ENCODE measurements at regions not wholly inside any gene's neighbourhood (a gene's known extent, or its start where the extent isn't known, plus 50 kb on each side); places are given as distances from the start of the nearest gene placed in this dataset.
A peak's percentile ranks its signal among the peaks of the same experiment; 100 is the strongest.

GRCh38 chr2:66794551-66794950, 359.6 kb downstream of the MEIS1 start:
- no peak for DNase-seq (ENCODE audit: low read depth)

GRCh38 chr2:66802877-66803276, 368.0 kb downstream of the MEIS1 start:
- DNase-seq (ENCODE audit: low read depth), result no peak

DNA sequence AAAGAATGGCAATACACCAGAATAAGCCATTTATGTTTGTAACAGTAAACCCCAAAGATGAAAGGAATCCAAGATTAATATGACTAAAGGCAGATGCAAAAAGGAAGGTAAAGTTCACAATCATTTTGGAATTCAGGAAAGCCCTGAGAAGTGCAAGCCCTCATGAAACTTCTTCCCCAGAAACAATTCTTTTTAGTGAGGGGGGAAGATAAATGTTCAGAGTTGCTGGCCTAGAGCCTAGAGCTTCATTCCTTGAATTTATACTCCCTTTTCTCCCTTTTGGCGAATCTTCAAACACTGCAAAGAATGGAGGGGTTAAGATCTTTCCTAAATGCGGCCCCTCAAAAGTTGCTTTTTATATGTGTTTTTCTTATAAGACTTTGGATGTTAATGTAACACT, 368.8 kb downstream of the MEIS1 start:
- DNase-seq (ENCODE audit: low read depth), result peak; percentile 77

- DNase-seq (ENCODE audit: low read depth), result no peak
Observed at GRCh38 chr2:66805016-66805865, 370.3 kb downstream of the MEIS1 start.

DNA sequence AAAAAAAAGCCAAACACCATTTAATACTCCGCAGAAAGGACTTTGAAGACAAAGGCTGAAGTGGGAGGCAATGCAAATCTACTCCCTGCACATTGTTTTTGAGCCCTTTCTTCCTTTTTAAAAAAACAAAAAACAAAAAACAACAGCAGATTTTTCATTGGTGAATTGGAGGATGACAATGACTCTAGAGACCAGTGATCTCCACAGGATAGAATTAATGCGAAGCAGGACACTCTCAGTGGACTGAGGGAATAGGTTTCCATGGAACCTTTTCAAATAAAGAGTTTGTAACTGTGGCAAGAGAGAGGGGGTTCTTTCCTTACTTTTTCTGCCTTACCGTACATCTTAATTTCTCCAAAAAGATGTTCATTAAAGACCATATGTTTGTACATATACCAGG, 371.0 kb downstream of the MEIS1 start:
- no peak for DNase-seq (ENCODE audit: low read depth)

- peak; percentile 61 for DNase-seq (ENCODE audit: low read depth)
Observed at GRCh38 chr2:66813525-66813924, 378.6 kb downstream of the MEIS1 start.

GRCh38 chr2:66813976-66814375, 379.1 kb downstream of the MEIS1 start:
- DNase-seq (ENCODE audit: low read depth), result peak; percentile 71

DNA sequence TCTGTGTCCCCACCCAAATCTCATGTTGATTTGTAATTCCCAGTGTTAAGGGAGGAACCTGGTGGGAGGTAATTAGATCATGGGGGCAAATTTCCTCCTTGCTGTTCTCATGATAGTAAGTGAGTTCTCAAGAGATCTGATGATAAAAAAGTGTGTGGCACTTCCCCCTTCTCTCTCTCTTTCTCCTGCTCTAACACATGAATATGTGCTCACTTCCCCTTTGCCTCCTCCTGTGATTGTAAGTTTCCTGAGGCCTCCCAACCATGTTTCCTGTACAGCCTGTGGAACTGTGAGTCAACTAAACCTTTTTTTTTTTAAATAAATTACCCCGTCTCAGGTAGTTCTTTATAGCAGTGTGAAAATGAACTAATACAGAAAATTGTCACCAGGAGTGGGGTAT, 380.0 kb downstream of the MEIS1 start:
- no peak for DNase-seq (ENCODE audit: low read depth)

- DNase-seq (ENCODE audit: low read depth), result no peak
Observed at GRCh38 chr2:66815886-66816285, 381.0 kb downstream of the MEIS1 start.

DNA sequence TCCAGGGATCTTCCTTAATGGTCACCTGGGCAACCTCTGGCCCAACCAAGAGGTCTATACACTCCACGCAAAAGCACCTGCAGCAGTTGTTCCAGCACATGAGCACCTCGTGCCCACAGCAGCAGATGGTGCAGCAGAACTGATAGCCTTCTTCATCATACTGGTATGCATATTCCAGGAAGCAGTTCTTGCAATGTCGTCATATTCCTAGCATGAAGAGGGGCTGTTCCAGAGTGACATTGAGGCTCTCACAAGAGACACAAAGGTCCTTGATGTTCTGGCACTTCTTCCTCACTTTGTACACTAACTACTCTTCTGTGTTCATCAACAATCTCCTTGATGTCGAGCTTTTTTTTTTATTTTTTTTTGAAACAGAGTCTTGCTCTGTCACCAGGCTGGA, 386.2 kb downstream of the MEIS1 start:
- DNase-seq (ENCODE audit: low read depth), result no peak

- DNase-seq (ENCODE audit: low read depth), result no peak
Observed at GRCh38 chr2:66822186-66822585, 387.3 kb downstream of the MEIS1 start.

GRCh38 chr2:66824926-66825325, 390.0 kb downstream of the MEIS1 start:
- DNase-seq (ENCODE audit: low read depth), result no peak

DNA sequence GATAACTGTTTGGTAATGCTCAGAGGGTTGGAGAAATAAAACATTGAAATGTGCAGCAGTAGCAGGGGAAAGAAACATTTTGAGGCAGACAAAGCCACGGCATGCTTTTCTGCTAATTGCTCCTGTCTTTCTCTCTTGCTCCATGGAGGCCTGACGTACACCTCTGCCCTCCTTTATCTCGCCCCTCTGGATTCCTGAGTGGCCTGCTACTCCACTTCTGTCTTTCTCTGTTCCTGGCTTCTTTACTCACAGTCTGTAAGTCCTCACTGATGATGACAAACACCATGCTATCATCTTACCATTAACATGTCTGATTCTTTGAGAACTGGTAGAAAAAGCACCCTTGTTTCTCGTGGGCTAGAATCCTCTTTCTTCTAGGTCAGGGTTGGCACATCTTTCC, 392.9 kb downstream of the MEIS1 start:
- no peak for DNase-seq (ENCODE audit: low read depth)

GRCh38 chr2:66828876-66829275, 394.0 kb downstream of the MEIS1 start:
- no peak for DNase-seq (ENCODE audit: low read depth)

DNA sequence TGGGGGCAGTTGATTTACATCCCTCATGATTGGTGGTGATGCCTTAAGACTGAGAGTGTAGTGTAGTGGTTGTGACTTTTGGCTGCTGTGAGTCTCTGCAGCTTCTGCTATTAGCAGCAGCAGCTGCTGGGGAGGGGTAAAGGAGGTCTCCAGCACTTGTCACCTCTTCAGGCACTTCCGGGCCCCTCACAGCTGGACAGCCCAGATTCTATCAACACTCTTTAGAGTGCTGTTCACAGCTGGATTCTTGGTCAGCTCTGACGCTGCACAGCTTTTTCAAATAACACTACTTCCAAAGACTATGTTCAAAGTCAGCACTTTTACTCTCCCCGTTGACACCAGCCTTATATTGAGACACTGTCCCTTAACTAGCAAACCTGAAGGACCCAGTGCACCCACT, 396.0 kb downstream of the MEIS1 start:
- no peak for DNase-seq (ENCODE audit: low read depth)

- DNase-seq (ENCODE audit: low read depth), result peak; percentile 59
Observed at GRCh38 chr2:66832646-66833435, 397.9 kb downstream of the MEIS1 start.

DNA sequence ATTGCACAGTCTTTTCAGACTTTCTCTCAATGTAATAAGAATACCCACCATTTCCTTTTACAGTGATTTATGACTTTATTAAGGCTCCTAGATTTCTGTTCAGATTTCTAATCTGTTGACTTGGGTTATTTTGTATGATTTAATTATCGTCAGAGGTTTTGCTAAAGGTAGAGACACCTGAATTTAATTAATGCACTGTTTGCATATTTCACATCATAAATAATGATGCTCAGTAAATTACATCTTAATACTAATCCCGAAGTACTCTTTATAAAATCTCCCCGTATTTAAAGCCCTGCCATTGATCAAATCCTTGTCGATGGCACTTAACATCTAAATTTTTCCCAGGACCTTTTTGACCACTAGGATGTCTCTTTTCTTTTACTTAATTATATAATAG, 399.9 kb downstream of the MEIS1 start:
- no peak for DNase-seq (ENCODE audit: low read depth)

DNA sequence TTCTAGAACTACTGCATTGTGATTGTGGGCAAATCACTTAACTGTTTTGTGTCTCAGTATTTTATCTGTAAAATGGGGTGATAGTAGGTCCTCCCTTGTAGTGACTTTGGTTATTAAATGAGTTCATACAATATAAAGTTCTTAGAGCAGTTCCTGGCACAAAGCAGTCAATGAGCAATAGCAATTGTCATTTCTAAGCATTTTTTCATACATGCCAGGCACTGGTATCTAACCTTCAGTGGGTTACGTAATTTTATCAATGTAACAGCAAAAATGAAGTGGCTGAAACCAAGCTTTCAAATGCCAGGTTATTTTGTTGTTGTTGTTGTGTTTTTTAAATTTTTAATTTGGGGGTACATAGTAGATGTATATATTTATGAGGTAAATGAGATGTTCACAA, 401.9 kb downstream of the MEIS1 start:
- peak; percentile 31 for DNase-seq (ENCODE audit: low read depth)

GRCh38 chr2:66839551-66840320, 404.8 kb downstream of the MEIS1 start:
- DNase-seq (ENCODE audit: low read depth), result peak; percentile 100

DNA sequence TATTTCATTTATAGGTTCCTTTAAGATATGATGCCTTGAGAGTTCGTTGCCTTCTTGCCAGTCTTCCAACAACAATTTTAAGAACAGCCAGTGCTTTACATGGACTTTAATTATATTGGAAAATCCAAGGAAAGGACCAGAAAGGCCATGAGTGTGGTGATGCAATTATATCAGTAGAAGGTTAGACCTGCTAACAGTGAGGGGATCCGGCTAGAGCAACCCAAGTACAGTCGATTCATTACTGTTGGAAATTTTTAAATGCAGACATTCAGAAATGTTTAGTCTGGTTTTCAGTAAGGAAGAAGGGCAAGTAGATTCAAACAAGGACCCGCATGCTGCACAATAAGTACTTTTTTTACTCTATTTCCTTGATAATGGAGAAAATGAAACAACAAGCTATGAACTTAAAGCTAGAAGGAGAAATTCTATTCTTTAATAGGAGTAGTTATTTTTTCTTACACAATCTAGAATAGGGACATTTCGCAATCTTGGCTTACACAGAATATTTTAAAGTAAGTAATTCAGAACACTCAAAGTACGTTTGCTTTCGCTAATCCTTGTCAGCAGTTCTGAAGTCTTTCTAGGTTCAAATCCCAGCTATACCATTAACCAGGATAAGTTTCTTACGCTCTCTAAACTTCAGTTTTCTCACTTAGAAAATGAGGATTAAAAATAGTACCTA, 405.5 kb downstream of the MEIS1 start:
- DNase-seq (ENCODE audit: low read depth), result peak; percentile 69

DNA sequence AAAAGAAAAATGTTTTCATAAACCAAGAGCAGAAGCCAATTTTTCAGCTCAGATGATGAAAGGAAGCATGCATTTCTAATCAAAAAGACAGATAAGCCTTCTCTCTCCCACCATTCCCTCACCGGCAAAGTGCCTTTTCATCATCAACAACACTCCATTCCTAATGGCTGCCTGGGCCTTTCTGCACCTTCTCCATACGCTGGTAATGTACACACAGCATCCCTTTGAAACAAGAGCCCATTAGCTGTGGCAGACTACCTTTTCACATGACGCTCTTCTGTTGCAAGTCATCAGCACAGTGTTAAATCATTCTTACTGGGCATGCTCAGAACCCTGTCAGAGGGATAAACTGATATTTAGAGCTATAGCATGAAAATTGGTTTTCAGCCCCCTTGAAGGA, 408.9 kb downstream of the MEIS1 start:
- no peak for DNase-seq (ENCODE audit: low read depth)

DNA sequence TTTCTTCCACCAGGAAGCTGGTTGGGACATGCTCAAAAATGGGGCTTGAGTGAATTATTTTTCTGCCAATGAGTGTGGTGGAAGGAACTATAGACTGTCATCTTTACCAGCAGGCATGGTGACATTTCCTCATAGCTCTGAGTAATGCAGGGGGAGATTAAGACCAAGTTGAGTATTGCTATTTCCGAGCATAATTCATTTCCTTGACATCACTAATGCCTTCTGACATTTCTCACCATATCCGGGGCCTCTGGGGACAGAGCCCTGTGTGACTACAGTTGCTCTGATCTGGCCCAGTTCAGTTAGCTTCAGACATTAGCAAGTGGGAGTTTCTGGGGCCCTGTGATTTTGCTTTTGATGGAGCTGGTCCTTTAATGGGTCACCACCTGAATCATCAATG, 410.4 kb downstream of the MEIS1 start:
- peak; percentile 77 for DNase-seq (ENCODE audit: low read depth)

Measured in EH (cell line).